H9 (cell line): ENCODE measurements at regions not wholly inside any gene's neighbourhood (a gene's known extent, or its start where the extent isn't known, plus 50 kb on each side); places are given as distances from the start of the nearest gene placed in this dataset.

Experiments used
- DNase-seq: peaks from one replicate; pipeline ENCODE4 v3.0.0-alpha.2; 2017
- H2AFZ ChIP-seq: one replicate; pipeline ENCODE4 v1.6.1; 2013; ENCODE audit warnings: mild to moderate bottlenecking, low read length, control low read depth, moderate library complexity
- H2AK5ac ChIP-seq: 2 replicates; pipeline ENCODE4 v1.6.1; 2013; ENCODE audit warnings: low read length, control low read depth, mixed read lengths; ENCODE audit not compliant: insufficient read length
- H2BK120ac ChIP-seq: one replicate; pipeline ENCODE4 v1.6.1; 2013; ENCODE audit warnings: low read depth, mild to moderate bottlenecking, low read length, control low read depth, inconsistent platforms; ENCODE audit not compliant: poor library complexity, severe bottlenecking
- H2BK12ac ChIP-seq: 2 replicates; pipeline ENCODE4 v1.6.1; 2013; ENCODE audit warnings: low read length, control low read depth, mixed read lengths, low read depth; ENCODE audit not compliant: insufficient read length
- H2BK15ac ChIP-seq: 2 replicates; pipeline ENCODE4 v1.6.1; 2013; ENCODE audit warnings: low read depth, low read length, control low read depth
- H2BK20ac ChIP-seq: one replicate; pipeline ENCODE4 v1.6.1; 2013; ENCODE audit warnings: low read depth, mild to moderate bottlenecking, low read length, control low read depth, inconsistent platforms; ENCODE audit not compliant: poor library complexity, severe bottlenecking
- H2BK5ac ChIP-seq: 2 replicates; pipeline ENCODE4 v1.6.1; 2013; ENCODE audit warnings: low read length, control low read depth, mixed read lengths; ENCODE audit not compliant: insufficient read length
- H3K14ac ChIP-seq: 2 replicates; pipeline ENCODE4 v1.6.1; 2013; ENCODE audit warnings: low read length, control low read depth; ENCODE audit not compliant: insufficient read depth
- H3K18ac ChIP-seq: 2 replicates; pipeline ENCODE4 v1.6.1; 2013; ENCODE audit warnings: low read depth, mild to moderate bottlenecking, mixed read lengths, low read length, control low read depth; ENCODE audit not compliant: insufficient read length
- H3K23ac ChIP-seq: 2 replicates; pipeline ENCODE4 v1.6.1; 2013; ENCODE audit warnings: low read length, control low read depth, mixed read lengths, low read depth; ENCODE audit not compliant: insufficient read length
- H3K23me2 ChIP-seq: 2 replicates; pipeline ENCODE4 v1.6.1; 2013; ENCODE audit warnings: low read depth, mild to moderate bottlenecking, mixed read lengths, low read length, control low read depth; ENCODE audit not compliant: insufficient read length, poor library complexity, severe bottlenecking
- H3K27ac ChIP-seq: 2 replicates; pipeline ENCODE4 v1.5.1; 2013; ENCODE audit warnings: low read length, control low read depth, mixed read lengths, low read depth; ENCODE audit not compliant: insufficient read length
- H3K27me3 ChIP-seq: 2 replicates; pipeline ENCODE4 v1.6.1; 2013; ENCODE audit warnings: low read length, control low read depth, inconsistent platforms; ENCODE audit not compliant: insufficient read depth
- H3K4ac ChIP-seq: 2 replicates; pipeline ENCODE4 v1.6.1; 2013; ENCODE audit warnings: low read depth, mild to moderate bottlenecking, control low read depth, inconsistent platforms, low read length, moderate library complexity
- H3K4me1 ChIP-seq: 2 replicates; pipeline ENCODE4 v1.6.1; 2013; ENCODE audit warnings: low read length, control low read depth, inconsistent platforms; ENCODE audit not compliant: insufficient read depth
- H3K4me2 ChIP-seq: 2 replicates; pipeline ENCODE4 v1.6.1; 2013; ENCODE audit warnings: low read length, control low read depth, mixed read lengths; ENCODE audit not compliant: insufficient read length, insufficient read depth
- H3K56ac ChIP-seq: 2 replicates; pipeline ENCODE4 v1.6.1; 2013; ENCODE audit warnings: low read depth, mild to moderate bottlenecking, mixed read lengths, low read length, control low read depth; ENCODE audit not compliant: insufficient read length
- H3K79me1 ChIP-seq: 2 replicates; pipeline ENCODE4 v1.6.1; 2013; ENCODE audit warnings: low read depth, mild to moderate bottlenecking, moderate library complexity, low read length, control low read depth, inconsistent platforms; ENCODE audit not compliant: insufficient read depth, poor library complexity, severe bottlenecking
- H3K79me2 ChIP-seq: 2 replicates; pipeline ENCODE4 v1.6.1; 2013; ENCODE audit warnings: low read length, control low read depth, inconsistent platforms; ENCODE audit not compliant: insufficient read depth
- H3K9ac ChIP-seq: 2 replicates; pipeline ENCODE4 v1.6.1; 2013; ENCODE audit warnings: low read length, control low read depth, mixed read lengths; ENCODE audit not compliant: insufficient read length; ENCODE audit errors: extremely low read depth
- H3K9me3 ChIP-seq: one replicate; pipeline ENCODE4 v1.6.1; 2013; ENCODE audit warnings: low read depth, low read length, inconsistent platforms; ENCODE audit not compliant: control insufficient read depth
- H3T11ph ChIP-seq: one replicate; pipeline ENCODE4 v1.6.1; 2013; ENCODE audit warnings: mild to moderate bottlenecking, low read length, control low read depth, inconsistent platforms
- H4K20me1 ChIP-seq: one replicate; pipeline ENCODE4 v1.6.1; 2013; ENCODE audit not compliant: control insufficient read depth, insufficient read length, insufficient read depth
- H4K5ac ChIP-seq: 2 replicates; pipeline ENCODE4 v1.6.1; 2013; ENCODE audit warnings: low read depth, mild to moderate bottlenecking, mixed read lengths, low read length, control low read depth; ENCODE audit not compliant: insufficient read length
- H4K8ac ChIP-seq: replicated peaks from 2 replicates; pipeline ENCODE4 v1.6.1; 2013; ENCODE audit warnings: low read length, control low read depth, mixed read lengths, low read depth; ENCODE audit not compliant: insufficient read length
- H4K91ac ChIP-seq: 2 replicates; pipeline ENCODE4 v1.6.1; 2013; ENCODE audit warnings: low read depth, mild to moderate bottlenecking, moderate library complexity, mixed read lengths, low read length, control low read depth; ENCODE audit not compliant: insufficient read length
- H3K27ac Mint-ChIP-seq, 3 experiments: 2 replicates in 2 of 3; 3 replicates in 1 of 3; pipeline ENCODE4 v1.8.0; 2020 to 2021; ENCODE audit warnings: mixed read lengths in 3 of 3, mild to moderate bottlenecking in 1 of 3, moderate library complexity in 1 of 3
- H3K27me3 Mint-ChIP-seq: 2 replicates; pipeline ENCODE4 v1.8.0; 2021; ENCODE audit warnings: low read depth, mild to moderate bottlenecking, moderate library complexity, mixed read lengths
- H3K36me3 Mint-ChIP-seq, 3 experiments: 2 replicates in 2 of 3; 3 replicates in 1 of 3; pipeline ENCODE4 v1.8.0; 2020 to 2021; ENCODE audit warnings: low read depth in 3 of 3, mixed read lengths in 3 of 3; ENCODE audit not compliant: insufficient read depth in 1 of 3
- H3K4me1 Mint-ChIP-seq, 2 experiments: 2 replicates each; pipeline ENCODE4 v1.8.0; 2020; ENCODE audit warnings: mixed read lengths in 2 of 2
- H3K4me3 Mint-ChIP-seq, 2 experiments: 2 replicates in 1 of 2; 3 replicates in 1 of 2; pipeline ENCODE4 v1.8.0; 2020 to 2021; ENCODE audit warnings: mild to moderate bottlenecking in 2 of 2, mixed read lengths in 2 of 2, moderate library complexity in 1 of 2
- H3K9me3 Mint-ChIP-seq, 2 experiments: 2 replicates in 1 of 2; 3 replicates in 1 of 2; pipeline ENCODE4 v1.8.0; 2020; ENCODE audit warnings: mild to moderate bottlenecking in 2 of 2, mixed read lengths in 2 of 2, moderate library complexity in 1 of 2
- CTCF ChIP-seq: fragments of 200-600 bp; sonication (generic); conservative IDR thresholded peaks from 3 replicates; pipeline ENCODE4 v1.8.0; 2021; ENCODE audit warnings: antibody characterized with exemption, mild to moderate bottlenecking
- WGBS: extraction: QIAGEN DNeasy Blood & Tissue Kit; methylation state at CpG from one replicate; pipeline ENCODE4 v1.1.7; 2013; ENCODE audit warnings: missing lambda C conversion rate, low lambda C conversion rate, mixed read lengths; ENCODE audit not compliant: insufficient read length; ENCODE audit errors: extremely low coverage; 5-methylcytosine and 5-hydroxymethylcytosine counted together

DNA sequence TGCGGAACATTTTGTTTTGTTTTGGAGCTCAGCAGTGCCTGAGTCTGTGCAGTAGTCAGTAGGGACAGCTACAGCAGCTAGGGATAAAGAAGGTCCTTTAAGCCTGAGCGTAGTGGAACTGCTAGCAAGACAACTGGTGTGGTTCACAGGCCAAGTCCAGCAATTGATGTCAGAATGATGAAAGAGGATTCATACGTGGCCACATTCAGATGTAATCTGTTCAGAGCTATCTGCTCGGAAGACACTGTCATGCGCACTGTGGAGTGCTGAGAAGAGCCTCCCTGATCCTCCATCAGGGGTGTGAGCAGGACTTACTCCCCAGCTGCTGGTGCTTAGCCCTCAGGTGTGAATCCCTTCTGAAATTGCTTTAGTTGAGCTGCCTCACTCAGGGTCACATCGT is 79.6 kb upstream of the ANKRD1 start:
- peak overlapping the region in 1 of 3 experiments; percentile 8; a peak in 1 of 7 replicates for H3K27ac Mint-ChIP-seq
- no peak overlapping the region for H2BK15ac ChIP-seq
- TF ChIP-seq CTCF = no peak
- H2AK5ac ChIP-seq = no peak overlapping the region
- no peaks in the 10 kb centered on the region for H4K20me1 ChIP-seq
- H3K4me2 ChIP-seq = no peak overlapping the region
- no peaks in the 10 kb centered on the region for H3K4me1 Mint-ChIP-seq
- H3K79me2 ChIP-seq = no peaks in the 10 kb centered on the region
- H4K91ac ChIP-seq = no peak overlapping the region
- no peaks in the 10 kb centered on the region for H3K9me3 ChIP-seq
- H2BK5ac ChIP-seq = no peak overlapping the region
- H3K23ac ChIP-seq = no peak overlapping the region
- H2BK12ac ChIP-seq = no peak overlapping the region
- no peak overlapping the region for H3K4ac ChIP-seq
- no peak overlapping the region for H3K56ac ChIP-seq
- H3K9ac ChIP-seq = no peak overlapping the region
- H4K5ac ChIP-seq = no peak overlapping the region
- no peaks in the 10 kb centered on the region; the same call in 1 of the 2 replicates for H3K27me3 ChIP-seq
- H2BK20ac ChIP-seq = no peak overlapping the region
- H4K8ac ChIP-seq = no peak overlapping the region
- no peak for DNase-seq
- H3K18ac ChIP-seq = no peak overlapping the region
- H3K14ac ChIP-seq = no peak overlapping the region
- no CpG with 5 or more reads among the region's 6 CpGs for WGBS
- H2BK120ac ChIP-seq = no peak overlapping the region
- H3K9me3 Mint-ChIP-seq = no peaks in the 10 kb centered on the region; a peak in 1 of 5 replicates
- no peaks in the 10 kb centered on the region for H3K23me2 ChIP-seq
- H3K79me1 ChIP-seq = no peaks in the 10 kb centered on the region
- H3K36me3 Mint-ChIP-seq = no peaks in the 10 kb centered on the region
- no peak overlapping the region for H3T11ph ChIP-seq
- H2AFZ ChIP-seq = no peak overlapping the region
- H3K4me3 Mint-ChIP-seq = no peak overlapping the region
- no peaks in the 10 kb centered on the region for H3K4me1 ChIP-seq
- H3K27me3 Mint-ChIP-seq = peaks cover 26% of the 10 kb centered on the region
- no peak overlapping the region for H3K27ac ChIP-seq
